AG08396 (cell line): ENCODE measurements at regions not wholly inside any gene's neighbourhood (a gene's known extent, or its start where the extent isn't known, plus 50 kb on each side); places are given as distances from the start of the nearest gene placed in this dataset.
A peak's percentile ranks its signal among the peaks of the same experiment; 100 is the strongest.
"Not testable (repeated sequence)": the region's sequence is repeated elsewhere in the genome, so short reads cannot be mapped to it uniquely, and the experiment has no call there.

Experiments
- DNase-seq: peaks from one replicate; pipeline ENCODE4 v3.0.0; 2012; ENCODE audit warnings: low spot score, mixed read lengths

GRCh38 chr2:95686056-95686825, 94.4 kb downstream of the TRIM43 start:
- peak; percentile 30 for DNase-seq

- peak; percentile 55 for DNase-seq
Observed at GRCh38 chr2:95687852-95688251, 96.1 kb downstream of the TRIM43 start.

DNA sequence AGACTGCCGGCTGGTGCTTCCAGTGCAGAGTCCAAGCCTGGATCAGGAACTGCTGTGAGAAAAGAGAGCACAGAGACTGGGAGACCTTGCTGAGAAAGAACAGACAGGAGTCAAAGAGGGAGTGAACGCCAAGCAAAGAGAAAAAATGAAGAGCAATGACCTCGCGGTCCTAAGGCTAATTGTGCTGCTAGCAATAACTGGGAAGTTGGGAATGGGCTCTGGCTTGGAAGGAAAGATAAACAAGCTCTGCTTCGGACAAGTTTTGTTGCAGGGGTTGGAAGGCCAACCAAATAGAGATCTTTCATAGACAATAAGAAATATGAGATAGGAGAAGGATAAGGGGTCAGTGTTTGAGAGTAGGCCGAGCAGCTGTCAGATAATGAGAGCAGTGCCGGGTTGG, 99.4 kb downstream of the TRIM43 start:
- DNase-seq, result not testable (repeated sequence)

- DNase-seq, result not testable (repeated sequence)
Observed at GRCh38 chr2:95693071-95693846, 101.5 kb downstream of the TRIM43 start.

GRCh38 chr2:95695613-95696012, 103.8 kb downstream of the TRIM43 start:
- DNase-seq, result no peak

DNA sequence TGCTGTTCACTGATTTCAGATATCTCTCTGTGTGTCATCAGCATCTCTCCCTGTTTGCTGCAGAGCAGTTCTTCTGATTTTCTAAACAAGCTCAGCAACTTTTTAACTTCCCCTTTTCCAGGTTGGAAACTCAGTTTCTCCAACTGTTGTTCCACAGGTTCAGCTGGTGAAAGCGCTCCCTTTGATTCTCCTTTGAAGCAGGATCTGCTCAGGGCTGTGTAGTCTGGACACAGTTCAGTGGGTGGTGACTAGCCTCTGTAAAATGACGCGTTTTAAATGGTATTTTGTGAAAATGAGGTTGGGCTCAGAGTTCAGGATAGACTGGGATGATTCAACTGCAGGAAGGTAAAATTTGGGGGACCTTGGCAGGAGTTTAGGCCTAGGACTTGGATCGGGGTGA, 106.3 kb downstream of the TRIM43 start:
- DNase-seq, result no peak

DNA sequence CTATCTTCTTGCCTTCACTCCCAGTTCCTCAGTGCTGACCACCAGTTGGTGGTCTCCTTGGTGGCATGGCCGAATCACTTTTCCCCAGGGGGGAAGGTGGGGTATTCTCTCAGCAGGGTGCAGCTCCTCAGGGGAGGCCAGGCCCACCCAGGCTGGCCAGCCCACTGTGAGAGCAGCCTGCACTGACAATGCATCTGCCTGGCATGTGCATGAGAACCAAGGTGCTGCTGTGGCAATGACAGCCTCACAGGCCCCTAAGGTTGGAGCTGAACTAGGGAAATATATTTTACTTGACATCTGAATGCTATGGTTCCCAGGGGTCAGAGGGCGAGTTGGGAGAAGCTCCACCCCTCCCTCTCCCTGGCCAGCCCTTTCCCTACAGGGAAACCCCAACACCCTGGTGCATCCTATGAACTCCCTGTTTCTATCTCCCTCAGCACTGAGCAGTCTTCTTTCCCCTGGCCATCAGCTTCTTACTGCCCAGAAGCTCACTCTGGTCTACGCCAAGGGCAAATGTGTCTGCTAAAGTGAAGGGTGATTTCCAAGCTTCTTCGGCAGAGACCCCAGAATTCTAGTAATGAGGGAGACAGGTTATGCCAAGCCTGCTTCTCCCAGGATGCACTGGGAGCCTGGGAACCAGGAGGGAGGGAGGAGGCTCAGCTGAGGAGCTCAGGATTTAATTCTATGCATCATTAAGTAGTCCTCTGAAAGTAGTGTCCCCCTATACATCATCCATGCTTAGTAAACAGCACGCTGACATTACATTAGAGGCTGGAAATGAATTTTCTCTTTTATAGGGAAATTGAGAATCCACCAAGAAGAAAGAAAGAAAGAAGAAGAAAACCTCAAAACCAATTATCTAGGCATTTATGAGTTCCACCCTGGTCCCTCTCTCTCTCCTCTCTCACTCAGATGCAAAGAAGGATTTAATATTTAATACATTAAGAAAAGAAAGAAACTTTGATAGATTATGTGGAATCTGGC, 107.7 kb downstream of the TRIM43 start:
- not testable (repeated sequence) for DNase-seq

DNA sequence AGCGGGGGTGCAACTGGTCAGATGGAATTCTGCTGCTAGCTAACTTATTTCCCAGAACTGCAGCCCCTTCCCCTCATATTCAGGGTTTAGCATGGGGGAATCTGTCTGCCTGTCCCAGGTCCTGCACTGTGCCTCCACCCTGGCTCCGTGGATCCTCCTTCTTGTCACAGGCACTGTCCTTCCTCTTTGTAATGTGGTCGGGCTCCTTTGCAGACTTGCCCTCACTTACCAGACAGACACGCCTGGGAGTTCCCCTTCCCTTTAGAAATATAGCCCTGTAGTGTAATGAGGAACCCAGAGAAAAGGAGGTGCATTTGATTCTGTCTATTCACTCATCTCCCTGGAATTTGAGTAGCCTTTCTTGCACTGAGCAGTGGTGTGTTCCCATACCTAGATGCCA, 108.7 kb downstream of the TRIM43 start:
- DNase-seq, result no peak

DNA sequence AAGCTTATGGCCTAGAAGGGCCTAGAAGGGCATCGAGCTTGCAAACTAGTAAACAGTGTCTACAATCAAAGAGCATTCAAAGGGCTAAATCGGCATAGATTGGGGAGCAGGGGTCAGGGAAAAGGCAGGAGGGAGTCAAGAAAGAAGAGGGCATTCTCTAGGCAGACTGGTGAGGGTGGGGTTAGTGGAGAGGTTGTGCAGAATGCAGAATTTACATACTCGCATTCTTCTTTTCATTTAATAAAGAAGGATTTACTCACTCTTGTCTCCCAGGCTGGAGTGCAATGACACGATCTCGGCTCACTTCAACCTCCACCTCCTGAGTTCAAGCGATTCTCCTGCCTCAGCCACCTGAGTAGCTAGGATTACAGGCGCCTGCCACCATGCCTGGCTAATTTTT, 110.7 kb downstream of the TRIM43 start:
- DNase-seq, result no peak

- DNase-seq, result not testable (repeated sequence)
Observed at GRCh38 chr2:95707161-95707560, 115.4 kb downstream of the TRIM43 start.

DNA sequence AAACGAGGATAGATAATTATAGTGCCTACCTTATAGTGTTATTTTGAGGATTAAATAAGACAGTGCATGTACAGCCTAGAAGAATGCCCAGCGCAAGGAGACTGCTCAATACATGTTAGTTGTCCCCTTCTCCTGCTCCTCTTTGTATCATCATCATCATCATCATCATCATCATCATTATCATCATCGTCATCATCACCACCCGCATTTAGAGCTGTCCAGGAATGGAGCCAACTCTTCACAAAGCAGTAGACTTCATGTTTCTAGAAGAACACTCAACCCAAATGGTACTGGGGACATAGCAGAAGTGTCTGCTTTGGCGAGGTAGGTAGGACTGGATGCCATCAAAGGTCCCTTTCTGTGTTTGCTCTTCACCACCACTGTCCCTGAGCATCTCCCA, 116.0 kb downstream of the TRIM43 start:
- no peak for DNase-seq

DNA sequence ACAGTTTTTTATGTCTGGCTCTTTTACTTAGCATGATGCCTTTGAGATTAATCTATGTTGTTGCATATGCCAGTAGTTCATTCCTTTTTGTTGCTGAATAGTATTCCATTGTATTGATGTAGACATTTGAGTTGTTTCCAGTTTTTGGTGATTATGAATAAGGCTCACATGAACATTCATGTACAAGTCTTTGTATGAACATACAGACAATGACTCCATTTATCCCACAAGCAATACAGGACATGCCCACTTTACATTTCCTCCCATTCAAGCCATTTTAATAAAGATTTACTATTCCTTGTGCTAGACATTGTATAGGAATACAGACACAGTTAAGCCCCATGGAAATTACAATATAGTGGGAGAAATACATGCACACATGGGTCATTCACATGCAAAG, 118.0 kb downstream of the TRIM43 start:
- no peak for DNase-seq

GRCh38 chr2:95713470-95714177, 121.8 kb downstream of the TRIM43 start:
- DNase-seq, result not testable (repeated sequence)

GRCh38 chr2:95714398-95714797, 122.6 kb downstream of the TRIM43 start:
- DNase-seq, result not testable (repeated sequence)

DNA sequence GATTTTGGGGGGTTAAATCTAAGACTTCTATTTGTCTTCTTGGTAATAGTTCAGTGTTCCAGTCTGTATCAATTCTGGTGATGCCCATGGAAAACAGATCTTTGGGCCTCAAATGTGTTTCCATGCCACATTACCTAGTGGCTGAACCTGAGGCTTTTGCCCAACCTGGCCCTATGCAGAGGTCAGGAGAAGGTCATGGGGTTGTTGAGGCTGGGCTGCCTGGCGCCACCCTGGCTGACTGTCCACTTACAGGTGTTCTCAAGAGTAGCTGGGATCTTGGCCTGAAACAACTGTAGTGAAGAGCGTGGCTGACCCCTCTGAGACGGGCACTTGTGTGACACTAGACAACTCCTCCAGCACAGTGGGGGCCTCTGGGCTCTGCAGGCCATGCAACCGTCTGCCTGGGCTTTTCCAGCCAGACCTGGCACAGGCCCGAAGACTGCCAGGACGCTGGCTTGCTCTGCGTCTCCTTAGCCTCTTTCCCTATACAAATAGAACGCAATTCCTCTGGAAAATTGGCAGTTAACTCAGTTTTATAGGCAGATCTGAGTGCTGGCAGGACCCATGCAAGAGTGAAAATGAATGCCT, 127.8 kb downstream of the TRIM43 start:
- no peak for DNase-seq

GRCh38 chr2:95721726-95722125, 129.9 kb downstream of the TRIM43 start:
- DNase-seq, result no peak

- no peak for DNase-seq
Observed at GRCh38 chr2:95722131-95722697, 130.4 kb downstream of the TRIM43 start.

DNA sequence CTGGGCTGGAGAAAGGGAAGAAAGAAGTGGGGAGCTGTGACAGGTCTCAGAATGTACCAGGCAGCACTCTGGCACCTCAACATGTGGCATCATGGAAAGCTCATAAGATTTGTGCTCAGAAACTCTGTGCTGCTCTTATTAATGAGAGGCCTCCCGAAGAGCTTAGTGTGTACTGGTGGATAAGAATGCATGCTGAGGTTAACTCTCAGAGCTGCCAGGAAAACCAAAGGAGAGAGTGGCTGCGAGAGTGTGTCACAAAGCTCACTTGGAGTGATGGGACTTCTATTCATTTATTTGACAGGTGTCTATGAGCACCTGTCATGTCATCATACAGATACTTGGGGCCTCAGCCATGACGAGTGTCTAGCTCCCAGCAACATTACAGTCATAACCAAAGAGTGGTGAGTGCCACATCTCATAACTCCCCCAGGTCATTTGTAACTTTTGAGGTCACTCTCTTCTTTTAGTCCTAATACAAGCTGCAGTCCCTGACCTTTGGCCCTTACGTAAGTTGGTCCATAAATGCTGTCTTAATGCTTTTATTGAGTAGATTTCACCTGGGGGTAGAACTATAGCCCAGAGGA, 131.9 kb downstream of the TRIM43 start:
- not testable (repeated sequence) for DNase-seq

DNA sequence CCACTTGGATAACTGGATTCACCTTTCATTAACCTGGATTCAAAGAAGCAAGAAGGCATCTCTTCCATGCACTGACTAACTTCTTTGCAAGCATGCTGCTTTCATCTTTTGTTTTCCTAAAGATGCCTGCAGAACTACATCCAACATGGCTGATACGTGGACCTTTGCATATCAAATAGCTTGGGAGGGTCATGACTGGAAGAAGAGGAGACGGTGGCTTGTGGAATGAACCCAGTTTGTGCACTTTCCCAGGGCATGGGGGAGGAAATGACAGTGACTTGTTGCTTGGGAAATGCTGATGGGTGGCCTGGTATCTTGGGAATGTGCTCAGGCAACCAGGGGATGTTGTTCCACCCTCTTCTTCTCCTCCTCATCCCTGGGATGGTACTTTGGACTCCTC, 133.4 kb downstream of the TRIM43 start:
- not testable (repeated sequence) for DNase-seq

DNA sequence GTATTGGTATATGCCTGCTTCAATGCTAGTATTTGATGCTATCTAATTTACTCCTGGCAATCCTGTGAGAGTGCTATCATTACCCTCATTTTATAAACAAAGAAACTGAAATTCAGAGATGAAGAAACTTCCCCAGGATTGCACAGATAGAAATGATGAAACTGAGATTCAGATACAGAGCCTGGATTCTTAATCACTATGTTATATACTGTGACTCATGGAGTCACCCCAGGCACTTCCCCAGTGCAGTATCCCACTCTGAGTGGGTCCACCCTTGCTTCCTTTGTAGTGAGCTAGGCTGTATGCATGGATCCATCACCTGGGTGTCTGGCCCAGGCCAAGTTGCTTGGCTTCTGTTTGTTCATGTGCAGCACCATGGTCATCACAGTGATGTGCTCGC, 133.9 kb downstream of the TRIM43 start:
- not testable (repeated sequence) for DNase-seq
